HCT116 (cell line): ENCODE measurements at regions not wholly inside any gene's neighbourhood (a gene's known extent, or its start where the extent isn't known, plus 50 kb on each side); places are given as distances from the start of the nearest gene placed in this dataset.

ENCODE experiments used
- ATAC-seq: fragments of 200-7000 bp; cut with Tn5 transposase; 2 replicates; pipeline ENCODE4 v1.9.1; 2020; ENCODE audit warnings: mild to moderate bottlenecking, moderate library complexity
- BruUV-seq: library from RNA; stranded (reverse); fragments of 400-500 nt; replicated peaks from 2 replicates; lab custom pipeline; 2021; lab: Mats Ljungman, UMichigan
- CTCF ChIA-PET: fragments of 300-600 bp; sonication (Branson Sonifier 250); formaldehyde crosslinking; loops from one replicate; lab custom pipeline; 2021; ENCODE audit warnings: antibody characterized with exemption; lab: Charles Lee
- POLR2A ChIA-PET: fragments of 300-600, 350-600 bp; sonication (Branson Sonifier 250); formaldehyde crosslinking; loops from one replicate; lab custom pipeline; 2021; ENCODE audit warnings: antibody characterized with exemption; lab: Charles Lee
- RAD21 ChIA-PET, 2 experiments: fragments of 300-600 bp; sonication (Branson Sonifier 250); formaldehyde crosslinking; loops; one replicate each; lab custom pipeline; 2023; ENCODE audit warnings: low total read pairs in 2 of 2; ENCODE audit not compliant: uncharacterized antibody in 2 of 2, unreplicated experiment in 2 of 2, low non-redundant PET in 1 of 2; lab: Charles Lee
- DNase-seq: peaks from one replicate; pipeline ENCODE4 v3.0.0-alpha.2; 2010; ENCODE audit warnings: low read depth, low spot score
- H2AFZ ChIP-seq: fragments of 200-600 bp; shearing (Covaris generic), sonication (generic); 2 replicates; pipeline ENCODE4 v1.6.1; 2017; ENCODE audit warnings: low read depth, mixed run types, mixed read lengths, antibody characterized with exemption, low read length; ENCODE audit not compliant: poor library complexity, severe bottlenecking
- H3K27ac ChIP-seq: 2 replicates; pipeline ENCODE4 v1.5.1; 2012; ENCODE audit warnings: low read depth, low read length
- H3K27me3 ChIP-seq: fragments of 200-600 bp; sonication (generic); 2 replicates; pipeline ENCODE4 v1.6.1; 2016; ENCODE audit warnings: mixed run types, low read length, mixed read lengths; ENCODE audit not compliant: insufficient read depth
- H3K36me3 ChIP-seq, 2 experiments: fragments of 200-500 bp in 1 of 2; fragments of 200-600 bp in 1 of 2; sonication (Bioruptor generic) in 1 of 2; sonication (generic) in 1 of 2; 2 replicates each; pipeline versions ENCODE4 v1.5.1 to v1.6.1; 2014 to 2016; ENCODE audit warnings: low read length in 2 of 2, inconsistent platforms in 1 of 2, mixed read lengths in 1 of 2, mixed run types in 1 of 2; ENCODE audit not compliant: insufficient read depth in 2 of 2, control insufficient read depth in 1 of 2
- H3K4me1 ChIP-seq, 2 experiments: fragments of 200-600 bp in 1 of 2; sonication (generic) in 1 of 2; 2 replicates each; pipeline versions ENCODE4 v1.5.1 to v1.6.1; 2012 to 2017; ENCODE audit warnings: low read length in 2 of 2, inconsistent platforms in 1 of 2, mild to moderate bottlenecking in 1 of 2, mixed read lengths in 1 of 2, mixed run types in 1 of 2, moderate library complexity in 1 of 2; ENCODE audit not compliant: insufficient read depth in 2 of 2, control insufficient read depth in 1 of 2
- H3K4me2 ChIP-seq: fragments of 200-600 bp; sonication (generic); 2 replicates; pipeline ENCODE4 v1.6.1; 2017; ENCODE audit warnings: mixed run types, low read length, mixed read lengths
- H3K4me3 ChIP-seq, 2 experiments: fragments of 200-600 bp in 1 of 2; sonication (generic) in 1 of 2; replicated peaks in 1 of 2; 2 replicates each; pipeline ENCODE4 v1.5.1; 2011 to 2016; ENCODE audit warnings: low read length in 2 of 2, control low read depth in 1 of 2, low read depth in 1 of 2, mild to moderate bottlenecking in 1 of 2, mixed read lengths in 1 of 2, mixed run types in 1 of 2
- H3K79me2 ChIP-seq: fragments of 200-600 bp; sonication (generic); 2 replicates; pipeline ENCODE4 v1.6.1; 2017; ENCODE audit warnings: mild to moderate bottlenecking, mixed run types, low read length, moderate library complexity, mixed read lengths; ENCODE audit not compliant: insufficient read depth
- H3K9ac ChIP-seq: fragments of 200-600 bp; sonication (generic); 2 replicates; pipeline ENCODE4 v1.6.1; 2016; ENCODE audit warnings: low read length, mixed read lengths
- H3K9me2 ChIP-seq: fragments of 200-600 bp; sonication (generic), shearing (Covaris generic); 2 replicates; pipeline ENCODE4 v1.6.1; 2017; ENCODE audit warnings: mixed run types, mild to moderate bottlenecking, moderate library complexity; ENCODE audit not compliant: insufficient read depth
- H3K9me3 ChIP-seq, 2 experiments: fragments of 200-500 bp in 1 of 2; fragments of 200-600 bp in 1 of 2; sonication (Bioruptor generic) in 1 of 2; sonication (generic) in 1 of 2; 2 replicates each; pipeline ENCODE4 v1.6.1; 2014 to 2017; ENCODE audit warnings: low read length in 2 of 2, mixed read lengths in 2 of 2, inconsistent platforms in 1 of 2, low read depth in 1 of 2, mild to moderate bottlenecking in 1 of 2, mixed run types in 1 of 2, moderate library complexity in 1 of 2; ENCODE audit not compliant: control insufficient read depth in 1 of 2, insufficient read depth in 1 of 2
- H4K20me1 ChIP-seq: fragments of 200-600 bp; sonication (generic), shearing (Covaris generic); 2 replicates; pipeline ENCODE4 v1.6.1; 2017; ENCODE audit warnings: mixed run types, mild to moderate bottlenecking, moderate library complexity; ENCODE audit not compliant: insufficient read depth
- CEBPB ChIP-seq: IDR thresholded peaks from 2 replicates; pipeline ENCODE4 v1.6.1; 2012; ENCODE audit warnings: low read depth
- EGR1 ChIP-seq: IDR thresholded peaks from 2 replicates; pipeline ENCODE4 v1.6.1; 2012; ENCODE audit warnings: low read depth
- ELF1 ChIP-seq: IDR thresholded peaks from 2 replicates; pipeline ENCODE4 v1.6.1; 2012; ENCODE audit warnings: low read depth, borderline replicate concordance
- EZH2 ChIP-seq: fragments of 200-600 bp; sonication (generic); IDR thresholded peaks from 2 replicates; pipeline ENCODE4 v1.6.1; 2017; ENCODE audit warnings: antibody characterized with exemption, mixed run types
- JUND ChIP-seq: IDR thresholded peaks from 2 replicates; pipeline ENCODE4 v1.6.1; 2012
- SP1 ChIP-seq: IDR thresholded peaks from 2 replicates; pipeline ENCODE4 v1.6.1; 2012; ENCODE audit warnings: low read depth
- SRF ChIP-seq: IDR thresholded peaks from 2 replicates; pipeline ENCODE4 v1.6.1; 2012; ENCODE audit warnings: low read depth
- TCF7L2 ChIP-seq: IDR thresholded peaks from 2 replicates; pipeline ENCODE4 v1.7.0; 2011; ENCODE audit warnings: borderline replicate concordance, inconsistent platforms; ENCODE audit not compliant: insufficient read depth, insufficient read length; ENCODE audit errors: extremely low read depth
- YY1 ChIP-seq: IDR thresholded peaks from 2 replicates; pipeline ENCODE4 v1.6.1; 2011; ENCODE audit warnings: low read length, low read depth, moderate library complexity, mild to moderate bottlenecking; ENCODE audit not compliant: insufficient replicate concordance; ENCODE audit errors: extremely low read depth
- ZFX ChIP-seq: fragments of 450-650 bp; IDR thresholded peaks from 2 replicates; pipeline ENCODE4 v1.6.1; 2017
- intact Hi-C: fragments of 100-400 bp; cut with micrococcal nuclease; formaldehyde crosslinking; loops from 2 replicates; pipeline ENCODE4 v1.10.0; 2022

DNA sequence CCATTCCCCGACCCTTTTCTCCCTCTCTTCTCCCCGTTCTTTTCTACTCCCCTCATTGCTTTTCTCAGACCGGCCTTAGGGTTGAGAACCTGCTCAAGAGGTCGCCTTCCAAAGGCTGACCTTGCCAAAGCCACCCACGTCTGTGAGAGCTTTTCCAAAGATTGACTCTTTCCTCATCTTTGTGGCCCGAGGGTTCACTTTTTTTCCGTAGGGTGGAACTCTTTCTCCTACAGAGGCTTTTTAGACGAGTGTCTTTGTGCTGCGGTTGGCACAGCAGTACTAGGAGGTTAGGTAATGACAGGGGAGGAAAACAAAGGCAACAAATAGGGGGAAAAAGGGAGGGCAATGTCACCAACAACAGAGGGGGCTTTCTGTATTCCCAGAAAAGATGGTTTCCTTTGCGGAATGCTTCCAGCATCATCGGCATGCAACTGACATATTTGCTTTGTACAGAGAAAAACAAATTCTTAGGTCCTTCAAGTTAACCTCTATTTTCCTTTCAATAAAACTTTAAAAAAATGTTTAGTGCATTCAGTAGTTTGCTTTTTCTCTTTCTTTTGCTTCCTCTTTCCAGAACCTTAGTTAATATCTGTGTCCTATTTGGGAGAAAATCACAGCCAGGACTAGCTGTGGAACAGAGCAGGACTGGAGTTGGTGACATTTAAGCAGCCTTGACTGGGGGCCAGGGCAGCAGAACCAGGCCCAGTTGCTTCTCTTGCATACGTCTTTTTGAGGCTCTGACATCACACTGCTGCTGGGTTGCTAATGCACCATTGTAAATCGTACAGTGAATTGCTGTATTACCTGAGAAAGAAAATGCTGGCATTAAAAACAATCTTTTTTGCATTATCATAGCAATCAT is 188.1 kb upstream of the FANCL start:
- no peak for DNase-seq
- ChIA-PET CTCF (no interaction called here), RAD21 (no interaction called here)
- H3K4me1 ChIP-seq, result no peaks in the 10 kb centered on the region
- no TSS peak for BruUV-seq
- no peak for ATAC-seq
- H3K79me2 ChIP-seq, result no peaks in the 10 kb centered on the region
- H3K9ac ChIP-seq, result no peak overlapping the region
- H3K4me3 ChIP-seq, result no peak overlapping the region
- H3K9me2 ChIP-seq, result no peaks in the 10 kb centered on the region
- H4K20me1 ChIP-seq, result no peaks in the 10 kb centered on the region
- intact Hi-C loops, result no loop called here
- H3K27ac ChIP-seq, result no peak overlapping the region
- TF ChIP-seq SP1 (no peak), CEBPB (no peak), JUND (no peak), YY1 (no peak), EZH2 (no peak), EGR1 (no peak), ELF1 (no peak), SRF (no peak), ZFX (no peak), TCF7L2 (no peak)
- TF ChIP-seq, all 23 proteins: peak for 0
- Histone ChIP-seq H3K4me2 (no peak overlapping the region), H2AFZ (no peak overlapping the region), H3K27me3 (no peaks in the 10 kb centered on the region), H3K9me3 (no peaks in the 10 kb centered on the region), H3K36me3 (no peaks in the 10 kb centered on the region)
- POLR2A ChIA-PET, result no interaction called here
